HEK293 (cell line): ENCODE measurements at regions not wholly inside any gene's neighbourhood (a gene's known extent, or its start where the extent isn't known, plus 50 kb on each side); places are given as distances from the start of the nearest gene placed in this dataset.

Source experiments
- CTCF ChIA-PET: fragments of 350-600 bp; formaldehyde crosslinking; extraction: SDS; loops from one replicate; lab custom pipeline; 2021; ENCODE audit warnings: antibody characterized with exemption; lab: Yijun Ruan, JAX
- POLR2A ChIA-PET: fragments of 300-600 bp; formaldehyde crosslinking; extraction: SDS; loops from one replicate; lab custom pipeline; 2020; ENCODE audit warnings: antibody characterized with exemption, inconsistent platforms; lab: Yijun Ruan, JAX
- H3K27ac ChIP-seq: fragments of 200-500 bp; sonication (Bioruptor generic); 2 replicates; pipeline ENCODE4 v1.5.1; 2014; ENCODE audit warnings: low read depth, low read length, control low read depth, inconsistent platforms; ENCODE audit errors: extremely low read depth
- H3K36me3 ChIP-seq, 2 experiments: fragments of 200-500 bp in 1 of 2; sonication (Bioruptor generic) in 1 of 2; 1 replicate in 1 of 2; 2 replicates in 1 of 2; pipeline ENCODE4 v1.5.1; 2014 to 2017; ENCODE audit warnings: inconsistent platforms in 2 of 2, low read length in 2 of 2; ENCODE audit not compliant: control insufficient read depth in 2 of 2, insufficient read depth in 1 of 2
- H3K4me1 ChIP-seq: fragments of 200-500 bp; sonication (Bioruptor generic); 2 replicates; pipeline ENCODE4 v1.5.1; 2014; ENCODE audit warnings: mild to moderate bottlenecking, low read length, inconsistent platforms; ENCODE audit not compliant: control insufficient read depth, insufficient read depth
- H3K4me3 ChIP-seq: 2 replicates; pipeline ENCODE4 v1.5.1; 2011; ENCODE audit warnings: low read depth, mild to moderate bottlenecking, control low read depth, low read length, moderate library complexity
- H3K9me3 ChIP-seq: fragments of 200-500 bp; sonication (Bioruptor generic); 2 replicates; pipeline ENCODE4 v1.5.1; 2014; ENCODE audit warnings: low read depth, low read length, inconsistent platforms; ENCODE audit not compliant: control insufficient read depth, insufficient read depth
- HOXC10 ChIP-seq: sonication (generic); formaldehyde crosslinking; IDR thresholded peaks from 2 replicates; pipeline ENCODE4 v1.8.1; 2023; ENCODE audit warnings: mild to moderate bottlenecking, missing genetic modification reagents
- KLF1 ChIP-seq: fragments of 450-650 bp; formaldehyde crosslinking; IDR thresholded peaks from 2 replicates; pipeline ENCODE4 v1.5.1; 2016; ENCODE audit warnings: missing biosample characterization, missing genetic modification characterization
- KLF10 ChIP-seq: fragments of 450-650 bp; IDR thresholded peaks from 2 replicates; pipeline ENCODE4 v1.5.1; 2018; ENCODE audit warnings: missing biosample characterization, mild to moderate bottlenecking, missing genetic modification characterization
- MZF1 ChIP-seq: fragments of 450-650 bp; formaldehyde crosslinking; IDR thresholded peaks from 2 replicates; pipeline ENCODE4 v1.5.1; 2017; ENCODE audit warnings: missing biosample characterization, missing genetic modification characterization, borderline replicate concordance
- REPIN1 ChIP-seq: fragments of 450-650 bp; formaldehyde crosslinking; IDR thresholded peaks from 2 replicates; pipeline ENCODE4 v1.5.1; 2017; ENCODE audit warnings: missing biosample characterization, missing genetic modification characterization, low read depth
- SP2 ChIP-seq: fragments of 450-650 bp; formaldehyde crosslinking; IDR thresholded peaks from 2 replicates; pipeline ENCODE4 v1.5.1; 2016; ENCODE audit warnings: missing biosample characterization, missing genetic modification characterization
- TCF7L2 ChIP-seq: IDR thresholded peaks from 2 replicates; pipeline ENCODE4 v1.6.1; 2011; ENCODE audit warnings: low read depth, mild to moderate bottlenecking, inconsistent platforms, low read length, moderate library complexity, borderline replicate concordance
- TRIM28 ChIP-seq: IDR thresholded peaks from 2 replicates; pipeline ENCODE4 v1.6.1; 2011; ENCODE audit warnings: low read length, control low read depth, borderline replicate concordance
- ZBTB49 ChIP-seq: fragments of 450-650 bp; formaldehyde crosslinking; IDR thresholded peaks from 2 replicates; pipeline ENCODE4 v1.5.1; 2016; ENCODE audit warnings: missing biosample characterization, missing genetic modification characterization, low read depth
- ZBTB6 ChIP-seq: fragments of 450-650 bp; formaldehyde crosslinking; IDR thresholded peaks from 2 replicates; pipeline ENCODE4 v1.5.1; 2017; ENCODE audit warnings: missing biosample characterization, missing genetic modification characterization
- ZFP37 ChIP-seq: fragments of 450-650 bp; formaldehyde crosslinking; IDR thresholded peaks from 2 replicates; pipeline ENCODE4 v1.5.1; 2016; ENCODE audit warnings: missing biosample characterization, missing genetic modification characterization
- ZNF132 ChIP-seq: fragments of 450-650 bp; formaldehyde crosslinking; IDR thresholded peaks from 2 replicates; pipeline ENCODE4 v1.5.1; 2017; ENCODE audit warnings: missing biosample characterization, missing genetic modification characterization, borderline replicate concordance
- ZNF16 ChIP-seq: fragments of 450-650 bp; formaldehyde crosslinking; IDR thresholded peaks from 2 replicates; pipeline ENCODE4 v1.5.1; 2016; ENCODE audit warnings: low read depth, missing biosample characterization, missing genetic modification characterization
- ZNF175 ChIP-seq: fragments of 450-650 bp; formaldehyde crosslinking; IDR thresholded peaks from 2 replicates; pipeline ENCODE4 v1.5.1; 2016; ENCODE audit warnings: missing biosample characterization, missing genetic modification characterization
- ZNF18 ChIP-seq: fragments of 450-650 bp; formaldehyde crosslinking; IDR thresholded peaks from 2 replicates; pipeline ENCODE4 v1.5.1; 2016; ENCODE audit warnings: missing biosample characterization, missing genetic modification characterization
- ZNF202 ChIP-seq: fragments of 450-650 bp; formaldehyde crosslinking; IDR thresholded peaks from 2 replicates; pipeline ENCODE4 v1.5.1; 2016; ENCODE audit warnings: missing biosample characterization, missing genetic modification characterization, borderline replicate concordance
- ZNF211 ChIP-seq: fragments of 450-650 bp; formaldehyde crosslinking; IDR thresholded peaks from 2 replicates; pipeline ENCODE4 v1.5.1; 2016; ENCODE audit warnings: low read depth, missing biosample characterization, missing genetic modification characterization
- ZNF24 ChIP-seq: fragments of 450-650 bp; formaldehyde crosslinking; IDR thresholded peaks from 2 replicates; pipeline ENCODE4 v1.5.1; 2016; ENCODE audit warnings: missing biosample characterization, missing genetic modification characterization
- ZNF423 ChIP-seq: fragments of 450-650 bp; formaldehyde crosslinking; IDR thresholded peaks from 2 replicates; pipeline ENCODE4 v1.5.1; 2016; ENCODE audit warnings: missing biosample characterization, missing genetic modification characterization
- ZNF433 ChIP-seq: fragments of 450-650 bp; formaldehyde crosslinking; IDR thresholded peaks from 2 replicates; pipeline ENCODE4 v1.5.1; 2016; ENCODE audit warnings: missing biosample characterization, missing genetic modification characterization, low read depth
- ZNF48 ChIP-seq: fragments of 450-650 bp; formaldehyde crosslinking; IDR thresholded peaks from 2 replicates; pipeline ENCODE4 v1.5.1; 2016; ENCODE audit warnings: missing biosample characterization, missing genetic modification characterization
- ZNF558 ChIP-seq: fragments of 450-650 bp; formaldehyde crosslinking; IDR thresholded peaks from 2 replicates; pipeline ENCODE4 v1.5.1; 2016; ENCODE audit warnings: missing biosample characterization, missing genetic modification characterization
- ZNF596 ChIP-seq: fragments of 450-650 bp; IDR thresholded peaks from 2 replicates; pipeline ENCODE4 v1.5.0; 2018; ENCODE audit warnings: missing biosample characterization, mild to moderate bottlenecking, missing genetic modification characterization, moderate library complexity
- ZNF629 ChIP-seq: fragments of 450-650 bp; formaldehyde crosslinking; IDR thresholded peaks from 2 replicates; pipeline ENCODE4 v1.5.1; 2017; ENCODE audit warnings: missing biosample characterization, missing genetic modification characterization
- ZNF843 ChIP-seq: fragments of 450-650 bp; formaldehyde crosslinking; IDR thresholded peaks from 2 replicates; pipeline ENCODE4 v1.5.1; 2016; ENCODE audit warnings: missing biosample characterization, missing genetic modification characterization
- ZSCAN18 ChIP-seq: fragments of 450-650 bp; formaldehyde crosslinking; IDR thresholded peaks from 2 replicates; pipeline ENCODE4 v1.5.1; 2016; ENCODE audit warnings: missing biosample characterization, missing genetic modification characterization
- TF ChIP-seq, protein P1 (sequence below): fragments of 450-650 bp; formaldehyde crosslinking; IDR thresholded peaks from 2 replicates; pipeline ENCODE4 v1.5.1; 2017; ENCODE audit warnings: missing biosample characterization, mild to moderate bottlenecking, missing genetic modification characterization, moderate library complexity
- TF ChIP-seq, protein P2 (sequence below): fragments of 450-650 bp; IDR thresholded peaks from 2 replicates; pipeline ENCODE4 v1.5.1; 2018; ENCODE audit warnings: missing biosample characterization, mild to moderate bottlenecking, missing genetic modification characterization

- POLR2A ChIA-PET: interaction anchor here (0.7 kb wide), 1 partner anchor 200 kb away, joined by 3 read pairs; no protein-coding TSS in a partner anchor
- Histone ChIP-seq H3K36me3 (no peaks in the 10 kb centered on the region), H3K27ac (no peak overlapping the region), H3K9me3 (no peaks in the 10 kb centered on the region), H3K4me1 (no peaks in the 10 kb centered on the region), H3K4me3 (no peak overlapping the region)
- TF ChIP-seq ZNF211 (tag by site-specific recombination): no peak
- TF ChIP-seq ZNF629 (tag by site-specific recombination): no peak
- no peak for TF ChIP-seq TRIM28
- TF ChIP-seq, protein P1, sequence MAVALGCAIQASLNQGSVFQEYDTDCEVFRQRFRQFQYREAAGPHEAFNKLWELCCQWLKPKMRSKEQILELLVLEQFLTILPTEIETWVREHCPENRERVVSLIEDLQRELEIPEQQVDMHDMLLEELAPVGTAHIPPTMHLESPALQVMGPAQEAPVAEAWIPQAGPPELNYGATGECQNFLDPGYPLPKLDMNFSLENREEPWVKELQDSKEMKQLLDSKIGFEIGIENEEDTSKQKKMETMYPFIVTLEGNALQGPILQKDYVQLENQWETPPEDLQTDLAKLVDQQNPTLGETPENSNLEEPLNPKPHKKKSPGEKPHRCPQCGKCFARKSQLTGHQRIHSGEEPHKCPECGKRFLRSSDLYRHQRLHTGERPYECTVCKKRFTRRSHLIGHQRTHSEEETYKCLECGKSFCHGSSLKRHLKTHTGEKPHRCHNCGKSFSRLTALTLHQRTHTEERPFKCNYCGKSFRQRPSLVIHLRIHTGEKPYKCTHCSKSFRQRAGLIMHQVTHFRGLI: no peak
- TF ChIP-seq ZNF48: no peak
- TF ChIP-seq ZSCAN18 (tag by site-specific recombination): no peak
- TF ChIP-seq ZNF433 (tag by site-specific recombination): no peak
- TF ChIP-seq KLF1: no peak
- TF ChIP-seq ZNF558: no peak
- no peak for TF ChIP-seq ZNF423 (tag by site-specific recombination)
- no peak for TF ChIP-seq REPIN1 (tag by site-specific recombination)
- no peak for TF ChIP-seq SP2 (tag by site-specific recombination)
- TF ChIP-seq ZNF132 (tag by site-specific recombination): no peak
- TF ChIP-seq, protein P2, sequence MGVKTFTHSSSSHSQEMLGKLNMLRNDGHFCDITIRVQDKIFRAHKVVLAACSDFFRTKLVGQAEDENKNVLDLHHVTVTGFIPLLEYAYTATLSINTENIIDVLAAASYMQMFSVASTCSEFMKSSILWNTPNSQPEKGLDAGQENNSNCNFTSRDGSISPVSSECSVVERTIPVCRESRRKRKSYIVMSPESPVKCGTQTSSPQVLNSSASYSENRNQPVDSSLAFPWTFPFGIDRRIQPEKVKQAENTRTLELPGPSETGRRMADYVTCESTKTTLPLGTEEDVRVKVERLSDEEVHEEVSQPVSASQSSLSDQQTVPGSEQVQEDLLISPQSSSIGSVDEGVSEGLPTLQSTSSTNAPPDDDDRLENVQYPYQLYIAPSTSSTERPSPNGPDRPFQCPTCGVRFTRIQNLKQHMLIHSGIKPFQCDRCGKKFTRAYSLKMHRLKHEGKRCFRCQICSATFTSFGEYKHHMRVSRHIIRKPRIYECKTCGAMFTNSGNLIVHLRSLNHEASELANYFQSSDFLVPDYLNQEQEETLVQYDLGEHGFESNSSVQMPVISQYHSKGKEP (tag by site-specific recombination): no peak
- no peak for TF ChIP-seq ZNF16 (tag by site-specific recombination)
- no peak for TF ChIP-seq ZBTB49
- TF ChIP-seq ZNF596 (tag by site-specific recombination): no peak
- TF ChIP-seq TCF7L2: no peak
- CTCF ChIA-PET: interaction anchor here (1.2 to 1.3 kb wide), 3 partner anchors 8 to 25 kb away, joined by 3 to 5 read pairs (median 3); no protein-coding TSS in a partner anchor
These were observed 508.0 kb downstream of the OMA1 start for GRCh38 chr1:58038574-58038973.

GRCh38 chr1:58035523-58035922 lies 511.0 kb downstream of the OMA1 start:
- H3K4me3 ChIP-seq: no peak overlapping the region
- ChIA-PET POLR2A (no interaction called here), CTCF (interaction anchor here (1.1 to 1.3 kb wide), 5 partner anchors 10 to 190 kb away, joined by 3 to 5 read pairs (median 3); no protein-coding TSS in a partner anchor)
- H3K9me3 ChIP-seq: no peaks in the 10 kb centered on the region
- H3K27ac ChIP-seq: no peak overlapping the region
- no peaks in the 10 kb centered on the region for H3K36me3 ChIP-seq
- no peaks in the 10 kb centered on the region for H3K4me1 ChIP-seq
- TF ChIP-seq HOXC10 (CRISPR knock-in tag) (no peak), MZF1 (tag by site-specific recombination) (no peak), ZNF202 (no peak), ZNF18 (tag by site-specific recombination) (no peak), ZNF175 (no peak), KLF10 (tag by site-specific recombination) (no peak), ZNF24 (tag by site-specific recombination) (no peak), ZNF843 (tag by site-specific recombination) (no peak), ZFP37 (tag by site-specific recombination) (no peak), ZBTB6 (no peak)
